Left cardiac atrium (tissue), 4 donors: ENCODE measurements at regions not wholly inside any gene's neighbourhood (a gene's known extent, or its start where the extent isn't known, plus 50 kb on each side); places are given as distances from the start of the nearest gene placed in this dataset.
"Not testable (repeated sequence)": the region's sequence is repeated elsewhere in the genome, so short reads cannot be mapped to it uniquely, and the experiment has no call there.

Source experiments
- ATAC-seq, 2 donors: fragments of 200-7000 bp; cut with Tn5 transposase; one replicate each; pipeline ENCODE4 v1.9.1; 2020; ENCODE audit warnings: mild to moderate bottlenecking in 2 of 2, moderate library complexity in 2 of 2
- DNase-seq: peaks from one replicate; pipeline ENCODE4 v3.0.0-alpha.2; 2020
- intact Hi-C, 2 donors: fragments of 100-400 bp; cut with DNase I; formaldehyde crosslinking; loops; one replicate each; pipeline versions ENCODE4 v1.14.1 to v1.15.1; 2022 to 2023
- donor health status: DM: no; HTN: yes; CAD: no.
- donor health status: DM: no; HTN: yes; CAD: no; lungs with severe emphysema.
- donor health status: DM: yes; HTN: yes; CAD: no.
- donor health status: Dilated cardiomyopathy.

- DNase-seq (no peak), ATAC-seq (peak in 1 of 2 donors; percentile 25)
- intact Hi-C loops = loop anchor here in 1 of 2 donors (10.0 kb wide), 1 partner anchor 321 kb away; no protein-coding TSS in a partner anchor
Measured at GRCh38 chr15:56813995-56814394, 80.7 kb upstream of the ZNF280D start.

- DNase-seq (no peak), ATAC-seq (peak in 1 of 2 donors; percentile 7)
- intact Hi-C loops = loop anchor here in 1 of 2 donors (10.0 kb wide), 1 partner anchor 322 kb away; no protein-coding TSS in a partner anchor
Measured at GRCh38 chr15:56812961-56813360, 79.7 kb upstream of the ZNF280D start.

- intact Hi-C loops = loop anchor here in 1 of 2 donors (10.0 kb wide), 1 partner anchor 323 kb away; no protein-coding TSS in a partner anchor
- ATAC-seq (peak; percentile 27 to 31), DNase-seq (no peak)
Measured at GRCh38 chr15:56812221-56812620, 78.9 kb upstream of the ZNF280D start.

GRCh38 chr15:56811586-56811985 lies 78.3 kb upstream of the ZNF280D start:
- intact Hi-C loops = loop anchor here in 1 of 2 donors (10.0 kb wide), 1 partner anchor 323 kb away; no protein-coding TSS in a partner anchor
- DNase-seq (no peak), ATAC-seq (no peak)

- intact Hi-C loops = no loop called here
Measured at GRCh38 chr15:56808160-56808559, 74.9 kb upstream of the ZNF280D start.

GRCh38 chr15:56806148-56806536 lies 72.8 kb upstream of the ZNF280D start:
- intact Hi-C loops = no loop called here
- DNase-seq (no peak), ATAC-seq (peak in 1 of 2 donors; percentile 20)

More at GRCh38 chr15:56808160-56808559, 74.9 kb upstream of the ZNF280D start:
- ATAC-seq (no peak), DNase-seq (no peak)

GRCh38 chr15:56805466-56806147 lies 72.3 kb upstream of the ZNF280D start:
- intact Hi-C loops = no loop called here
- DNase-seq = peak; percentile 39
- peak; percentile 71 to 97 for ATAC-seq

GRCh38 chr15:56804938-56805337 lies 71.6 kb upstream of the ZNF280D start:
- intact Hi-C loops = no loop called here
- ATAC-seq (no peak), DNase-seq (no peak)

GRCh38 chr15:56804279-56804678 lies 71.0 kb upstream of the ZNF280D start:
- DNase-seq (no peak), ATAC-seq (no peak)
- intact Hi-C loops = no loop called here

- DNase-seq = no peak
- no peak for ATAC-seq
- intact Hi-C loops = no loop called here
Measured at GRCh38 chr15:56802161-56802560, 68.9 kb upstream of the ZNF280D start.

- intact Hi-C loops = no loop called here
- ATAC-seq (no peak), DNase-seq (no peak)
Measured at GRCh38 chr15:56798639-56799038, 65.3 kb upstream of the ZNF280D start.

- ATAC-seq (no peak), DNase-seq (no peak)
- intact Hi-C loops = no loop called here
Measured at GRCh38 chr15:56797720-56798275, 64.5 kb upstream of the ZNF280D start.

- ATAC-seq (peak in 1 of 2 donors; percentile 85), DNase-seq (no peak)
- intact Hi-C loops = no loop called here
Measured at GRCh38 chr15:56795502-56795901, 62.2 kb upstream of the ZNF280D start.

- intact Hi-C loops = no loop called here
- DNase-seq = no peak
- ATAC-seq = peak in 1 of 2 donors; percentile 60
Measured at GRCh38 chr15:56794553-56795329, 61.4 kb upstream of the ZNF280D start.

- intact Hi-C loops = no loop called here
- DNase-seq (no peak), ATAC-seq (peak; percentile 60 to 71)
Measured at GRCh38 chr15:56794165-56794552, 60.9 kb upstream of the ZNF280D start.

- ATAC-seq (no peak), DNase-seq (no peak)
- intact Hi-C loops = no loop called here
Measured at GRCh38 chr15:56792211-56792610, 58.9 kb upstream of the ZNF280D start.

- ATAC-seq, DNase-seq, intact Hi-C loops: not testable (repeated sequence)
Measured at GRCh38 chr15:56791521-56791920, 58.2 kb upstream of the ZNF280D start.

GRCh38 chr15:56788359-56788758 lies 55.0 kb upstream of the ZNF280D start:
- DNase-seq (no peak), ATAC-seq (no peak)

GRCh38 chr15:56786966-56787365 lies 53.7 kb upstream of the ZNF280D start:
- ATAC-seq = no peak
- intact Hi-C loops = no loop called here

More at GRCh38 chr15:56788359-56788758, 55.0 kb upstream of the ZNF280D start:
- intact Hi-C loops = no loop called here

More at GRCh38 chr15:56786966-56787365, 53.7 kb upstream of the ZNF280D start:
- DNase-seq = no peak
